Caco-2 (cell line): ENCODE measurements at regions not wholly inside any gene's neighbourhood (a gene's known extent, or its start where the extent isn't known, plus 50 kb on each side); places are given as distances from the start of the nearest gene placed in this dataset.

Source experiments
- BruUV-seq: library from RNA; stranded (reverse); fragments of 400-500 nt; replicated peaks from 2 replicates; lab custom pipeline; 2021; lab: Mats Ljungman, UMichigan
- CTCF ChIA-PET: fragments of 300-600 bp; sonication (Branson Sonifier 250); formaldehyde crosslinking; loops from one replicate; lab custom pipeline; 2022; ENCODE audit warnings: antibody characterized with exemption; lab: Charles Lee
- POLR2A ChIA-PET: fragments of 300-600 bp; sonication (Branson Sonifier 250); formaldehyde crosslinking; loops from one replicate; lab custom pipeline; 2022; ENCODE audit warnings: antibody characterized with exemption; lab: Charles Lee
- DNase-seq, 2 experiments: peaks; one replicate each; pipeline versions ENCODE4 v3.0.0 to v3.0.0-alpha.2; 2020 to 2022
- H3K27me3 ChIP-seq: replicated peaks from 2 replicates; pipeline ENCODE4 v1.6.0; 2011; ENCODE audit warnings: low read length; ENCODE audit not compliant: control insufficient read depth, insufficient read depth
- H3K36me3 ChIP-seq: 2 replicates; pipeline ENCODE4 v1.5.1; 2011; ENCODE audit warnings: low read length; ENCODE audit not compliant: control insufficient read depth, insufficient read depth
- H3K4me1 ChIP-seq: fragments of 250-450 bp; sonication (Bioruptor Pico); 2 replicates; pipeline ENCODE4 v1.5.1; 2020; ENCODE audit warnings: mild to moderate bottlenecking
- H3K4me3 ChIP-seq: 2 replicates; pipeline ENCODE4 v1.5.1; 2011; ENCODE audit warnings: low read depth, mild to moderate bottlenecking, control low read depth, low read length
- H3K9me3 ChIP-seq: fragments of 250-450 bp; sonication (Bioruptor Pico); 2 replicates; pipeline ENCODE4 v1.5.1; 2020; ENCODE audit warnings: mild to moderate bottlenecking, moderate library complexity
- H3K27ac Mint-ChIP-seq: one replicate; pipeline ENCODE4 v1.8.0; 2022; ENCODE audit warnings: mixed read lengths; ENCODE audit not compliant: unreplicated experiment
- H3K27me3 Mint-ChIP-seq: one replicate; pipeline ENCODE4 v1.8.0; 2022; ENCODE audit warnings: mixed read lengths; ENCODE audit not compliant: insufficient read depth, unreplicated experiment
- H3K36me3 Mint-ChIP-seq: one replicate; pipeline ENCODE4 v1.8.0; 2022; ENCODE audit warnings: mild to moderate bottlenecking, mixed read lengths; ENCODE audit not compliant: insufficient read depth, unreplicated experiment
- H3K4me1 Mint-ChIP-seq: one replicate; pipeline ENCODE4 v1.8.0; 2022; ENCODE audit warnings: low read depth, mixed read lengths; ENCODE audit not compliant: unreplicated experiment
- H3K4me3 Mint-ChIP-seq: one replicate; pipeline ENCODE4 v1.8.0; 2022; ENCODE audit warnings: mild to moderate bottlenecking, moderate library complexity, mixed read lengths; ENCODE audit not compliant: unreplicated experiment
- H3K9me3 Mint-ChIP-seq: one replicate; pipeline ENCODE4 v1.8.0; 2022; ENCODE audit warnings: mixed read lengths; ENCODE audit not compliant: unreplicated experiment
- CTCF ChIP-seq, 2 experiments: fragments of 200-600 bp in 1 of 2; IDR thresholded peaks; 1 replicate in 1 of 2; 2 replicates in 1 of 2; pipeline versions ENCODE4 v1.5.1 to v1.8.0; 2011 to 2022; ENCODE audit warnings: antibody characterized with exemption in 1 of 2, control low read depth in 1 of 2, inconsistent platforms in 1 of 2, low read depth in 1 of 2, low read length in 1 of 2, mild to moderate bottlenecking in 1 of 2, moderate library complexity in 1 of 2; ENCODE audit not compliant: insufficient read depth in 1 of 2, severe bottlenecking in 1 of 2, unreplicated experiment in 1 of 2
- intact Hi-C: fragments of 100-400 bp; cut with micrococcal nuclease; formaldehyde crosslinking; loops from one replicate; pipeline ENCODE4 v1.10.0; 2022; ENCODE audit not compliant: unreplicated experiment

- TF ChIP-seq CTCF (IDR thresholded peaks at IDR 0.05; ENCODE audit: insufficient read depth in 1 of 2, low read depth in 1 of 2, low read length in 1 of 2, severe bottlenecking in 1 of 2, unreplicated experiment in 1 of 2) = no peak
- ChIA-PET POLR2A (no interaction called here), CTCF (no interaction called here)
- no peaks in the 10 kb centered on the region for H3K4me1 Mint-ChIP-seq
- no peak for DNase-seq
- Histone ChIP-seq H3K9me3 (no peaks in the 10 kb centered on the region), H3K36me3 (no peaks in the 10 kb centered on the region), H3K4me1 (no peaks in the 10 kb centered on the region), H3K4me3 (no peak overlapping the region), H3K27me3 (no peaks in the 10 kb centered on the region; the same call in 1 of the 2 replicates)
- H3K27ac Mint-ChIP-seq = no peak overlapping the region
- H3K27me3 Mint-ChIP-seq = peaks cover 5% of the 10 kb centered on the region
- H3K36me3 Mint-ChIP-seq = no peaks in the 10 kb centered on the region
- peaks cover 7% of the 10 kb centered on the region for H3K9me3 Mint-ChIP-seq
- no peak overlapping the region for H3K4me3 Mint-ChIP-seq
- intact Hi-C loops = no loop called here
- BruUV-seq = no TSS peak
These were observed 788.4 kb downstream of the FRK start for GRCh38 chr6:115272311-115272710.

- Histone ChIP-seq H3K9me3 (no peaks in the 10 kb centered on the region), H3K4me3 (no peak overlapping the region), H3K4me1 (no peaks in the 10 kb centered on the region), H3K36me3 (no peaks in the 10 kb centered on the region), H3K27me3 (no peaks in the 10 kb centered on the region; the same call in 1 of the 2 replicates)
- no peaks in the 10 kb centered on the region for H3K4me1 Mint-ChIP-seq
- ChIA-PET CTCF (no interaction called here), POLR2A (no interaction called here)
- no peak for TF ChIP-seq CTCF (IDR thresholded peaks at IDR 0.05; ENCODE audit: insufficient read depth in 1 of 2, low read depth in 1 of 2, low read length in 1 of 2, severe bottlenecking in 1 of 2, unreplicated experiment in 1 of 2)
- no peak for DNase-seq
- no TSS peak for BruUV-seq
- H3K4me3 Mint-ChIP-seq = no peak overlapping the region
- H3K36me3 Mint-ChIP-seq = no peaks in the 10 kb centered on the region
- H3K27me3 Mint-ChIP-seq = peaks cover 4% of the 10 kb centered on the region
- intact Hi-C loops = no loop called here
- no peak overlapping the region for H3K27ac Mint-ChIP-seq
- H3K9me3 Mint-ChIP-seq = peaks cover 7% of the 10 kb centered on the region
These were observed 789.3 kb downstream of the FRK start for GRCh38 chr6:115271434-115271833.

GRCh38 chr6:115270953-115271352, 789.7 kb downstream of the FRK start:
- DNase-seq = no peak
- H3K4me3 ChIP-seq = no peak overlapping the region
- no peak for TF ChIP-seq CTCF (IDR thresholded peaks at IDR 0.05; ENCODE audit: insufficient read depth in 1 of 2, low read depth in 1 of 2, low read length in 1 of 2, severe bottlenecking in 1 of 2, unreplicated experiment in 1 of 2)
- H3K4me1 Mint-ChIP-seq = no peaks in the 10 kb centered on the region
- peaks cover 7% of the 10 kb centered on the region for H3K9me3 Mint-ChIP-seq
- no peaks in the 10 kb centered on the region for H3K4me1 ChIP-seq
- no peak overlapping the region for H3K27ac Mint-ChIP-seq
- POLR2A ChIA-PET = no interaction called here
- H3K9me3 ChIP-seq = no peaks in the 10 kb centered on the region
- H3K27me3 ChIP-seq = no peaks in the 10 kb centered on the region; the same call in 1 of the 2 replicates
- intact Hi-C loops = no loop called here
- no peaks in the 10 kb centered on the region for H3K36me3 Mint-ChIP-seq
- H3K27me3 Mint-ChIP-seq = peaks cover 7% of the 10 kb centered on the region
- CTCF ChIA-PET = no interaction called here
- BruUV-seq = no TSS peak
- H3K4me3 Mint-ChIP-seq = no peak overlapping the region
- H3K36me3 ChIP-seq = no peaks in the 10 kb centered on the region
